IMR-90 (cell line): ENCODE measurements at regions not wholly inside any gene's neighbourhood (a gene's known extent, or its start where the extent isn't known, plus 50 kb on each side); places are given as distances from the start of the nearest gene placed in this dataset.

Experiments used
- ATAC-seq: fragments of 200-7000 bp; cut with Tn5 transposase; 2 replicates; pipeline ENCODE4 v1.9.1; 2020; ENCODE audit warnings: low read depth, mild to moderate bottlenecking, moderate library complexity
- BruUV-seq: library from RNA; stranded (reverse); fragments of 400-500 nt; replicated peaks from 2 replicates; lab custom pipeline; 2021; lab: Mats Ljungman, UMichigan
- CTCF ChIA-PET: fragments of 300-600 bp; formaldehyde crosslinking; extraction: SDS; loops from one replicate; lab custom pipeline; 2021; ENCODE audit warnings: antibody characterized with exemption; lab: Yijun Ruan, JAX
- POLR2A ChIA-PET: fragments of 300-600 bp; sonication (Branson Sonifier 250); formaldehyde crosslinking; loops from one replicate; lab custom pipeline; 2022; ENCODE audit warnings: antibody characterized with exemption; ENCODE audit not compliant: unreplicated experiment; lab: Charles Lee
- DNase-seq: peaks from one replicate; pipeline ENCODE4 v3.0.0; 2013
- H2AFZ ChIP-seq: replicated peaks from 2 replicates; pipeline ENCODE3; 2013; ENCODE audit warnings: low read length, mild to moderate bottlenecking; ENCODE audit not compliant: poor library complexity
- H2AK5ac ChIP-seq: 2 replicates; pipeline ENCODE4 v1.6.1; 2013; ENCODE audit warnings: low read depth, low read length, inconsistent platforms
- H2AK9ac ChIP-seq: replicated peaks from 2 replicates; pipeline ENCODE3; 2013; ENCODE audit warnings: mild to moderate bottlenecking, low read depth, low read length, moderate library complexity; ENCODE audit not compliant: poor library complexity
- H2BK120ac ChIP-seq: 2 replicates; pipeline ENCODE4 v1.6.1; 2013; ENCODE audit warnings: low read depth, low read length, inconsistent platforms
- H2BK15ac ChIP-seq: 3 replicates; pipeline ENCODE4 v1.6.1; 2013; ENCODE audit warnings: low read depth, low read length, inconsistent platforms
- H2BK20ac ChIP-seq: 2 replicates; pipeline ENCODE4 v1.6.1; 2013; ENCODE audit warnings: low read depth, mild to moderate bottlenecking, inconsistent platforms, low read length, moderate library complexity
- H2BK5ac ChIP-seq: 2 replicates; pipeline ENCODE4 v1.6.1; 2013; ENCODE audit warnings: mild to moderate bottlenecking, low read depth, low read length, inconsistent platforms; ENCODE audit not compliant: poor library complexity, severe bottlenecking
- H3K14ac ChIP-seq: replicated peaks from 2 replicates; pipeline ENCODE4 v1.6.1; 2013; ENCODE audit warnings: low read depth, low read length, inconsistent platforms
- H3K18ac ChIP-seq: 2 replicates; pipeline ENCODE4 v1.6.1; 2013; ENCODE audit warnings: low read depth, low read length, control low read depth
- H3K23ac ChIP-seq: 2 replicates; pipeline ENCODE4 v1.6.1; 2013; ENCODE audit warnings: low read depth, low read length, inconsistent platforms
- H3K27ac ChIP-seq: 2 replicates; pipeline ENCODE4 v1.5.1; 2013; ENCODE audit warnings: mild to moderate bottlenecking, control low read depth, low read length; ENCODE audit not compliant: insufficient read depth
- H3K27me3 ChIP-seq: 2 replicates; pipeline ENCODE4 v1.6.1; 2013; ENCODE audit warnings: low read length; ENCODE audit not compliant: control insufficient read depth, insufficient read depth
- H3K36me3 ChIP-seq: 2 replicates; pipeline ENCODE4 v1.6.1; 2013; ENCODE audit warnings: low read length, mixed read lengths; ENCODE audit not compliant: control insufficient read depth, insufficient read depth
- H3K4ac ChIP-seq: 2 replicates; pipeline ENCODE4 v1.6.1; 2013; ENCODE audit warnings: low read depth, low read length, inconsistent platforms
- H3K4me1 ChIP-seq: 2 replicates; pipeline ENCODE4 v1.6.1; 2013; ENCODE audit warnings: low read length, mixed read lengths; ENCODE audit not compliant: control insufficient read depth, insufficient read depth
- H3K4me2 ChIP-seq: 2 replicates; pipeline ENCODE4 v1.6.1; 2013; ENCODE audit warnings: low read depth, mild to moderate bottlenecking, control low read depth, low read length, moderate library complexity
- H3K4me3 ChIP-seq: 2 replicates; pipeline ENCODE4 v1.5.1; 2013; ENCODE audit warnings: low read depth, mild to moderate bottlenecking, control low read depth, low read length, moderate library complexity; ENCODE audit not compliant: insufficient read depth
- H3K56ac ChIP-seq: 2 replicates; pipeline ENCODE4 v1.6.1; 2013; ENCODE audit warnings: low read length, inconsistent platforms; ENCODE audit not compliant: insufficient read depth; ENCODE audit errors: extremely low read depth
- H3K79me1 ChIP-seq, 2 experiments: 2 replicates each; pipeline ENCODE4 v1.6.1; 2013; ENCODE audit warnings: low read length in 2 of 2, inconsistent platforms in 1 of 2, low read depth in 1 of 2
- H3K9ac ChIP-seq: 2 replicates; pipeline ENCODE4 v1.6.1; 2013; ENCODE audit warnings: low read depth, low read length, control low read depth
- H3K9me1 ChIP-seq: 2 replicates; pipeline ENCODE4 v1.6.1; 2013; ENCODE audit warnings: low read length, inconsistent platforms; ENCODE audit not compliant: insufficient read depth
- H3K9me3 ChIP-seq: 2 replicates; pipeline ENCODE4 v1.6.1; 2013; ENCODE audit warnings: low read length; ENCODE audit not compliant: control insufficient read depth, insufficient read depth
- H4K20me1 ChIP-seq: 2 replicates; pipeline ENCODE4 v1.6.1; 2013; ENCODE audit warnings: low read length, inconsistent platforms; ENCODE audit not compliant: insufficient read depth
- H4K5ac ChIP-seq: 2 replicates; pipeline ENCODE4 v1.6.1; 2013; ENCODE audit warnings: mild to moderate bottlenecking, low read depth, low read length, control low read depth
- H4K8ac ChIP-seq, 2 experiments: 2 replicates each; pipeline ENCODE4 v1.6.1; 2013; ENCODE audit warnings: low read depth in 2 of 2, low read length in 2 of 2, control low read depth in 1 of 2, inconsistent platforms in 1 of 2
- H4K91ac ChIP-seq: 2 replicates; pipeline ENCODE4 v1.6.1; 2013; ENCODE audit warnings: low read depth, low read length, inconsistent platforms; ENCODE audit not compliant: insufficient read depth
- BHLHE40 ChIP-seq: fragments of 150-350 bp; IDR thresholded peaks from 2 replicates; pipeline ENCODE4 v1.6.1; 2016; ENCODE audit warnings: mild to moderate bottlenecking, low read depth, low read length
- CEBPB ChIP-seq: IDR thresholded peaks from 2 replicates; pipeline ENCODE4 v1.6.1; 2012; ENCODE audit warnings: low read depth, low read length, improper control_type of control experiment
- FOS ChIP-seq: fragments of 150-350 bp; IDR thresholded peaks from 2 replicates; pipeline ENCODE4 v1.6.1; 2016; ENCODE audit warnings: low read depth, low read length
- MAFK ChIP-seq: IDR thresholded peaks from 2 replicates; pipeline ENCODE4 v1.6.1; 2012; ENCODE audit warnings: low read depth, low read length, improper control_type of control experiment
- MAZ ChIP-seq: IDR thresholded peaks from 2 replicates; pipeline ENCODE4 v1.6.1; 2012; ENCODE audit warnings: low read depth, mild to moderate bottlenecking, low read length, improper control_type of control experiment, moderate library complexity, borderline replicate concordance
- MXI1 ChIP-seq: IDR thresholded peaks from 2 replicates; pipeline ENCODE4 v1.6.1; 2012; ENCODE audit warnings: low read depth, mild to moderate bottlenecking, low read length, moderate library complexity, borderline replicate concordance
- NFE2L2 ChIP-seq: fragments of 150-350 bp; IDR thresholded peaks from 2 replicates; pipeline ENCODE4 v1.6.1; 2016; ENCODE audit warnings: low read depth, mild to moderate bottlenecking, low read length
- POLR2A ChIP-seq: IDR thresholded peaks from 2 replicates; pipeline ENCODE4 v1.6.1; 2012; ENCODE audit warnings: mild to moderate bottlenecking, low read depth, low read length
- RAD21 ChIP-seq: IDR thresholded peaks from 2 replicates; pipeline ENCODE4 v1.6.1; 2012; ENCODE audit warnings: low read length, improper control_type of control experiment
- RCOR1 ChIP-seq: IDR thresholded peaks from 2 replicates; pipeline ENCODE4 v1.6.1; 2012; ENCODE audit warnings: mild to moderate bottlenecking, low read length, improper control_type of control experiment; ENCODE audit not compliant: insufficient replicate concordance
- RFX5 ChIP-seq: IDR thresholded peaks from 2 replicates; pipeline ENCODE4 v1.8.0; 2012; ENCODE audit warnings: low read depth, mild to moderate bottlenecking, low read length, moderate library complexity
- SMC3 ChIP-seq: fragments of 150-350 bp; IDR thresholded peaks from 2 replicates; pipeline ENCODE4 v1.6.1; 2016; ENCODE audit warnings: low read depth, mild to moderate bottlenecking, antibody characterized with exemption, low read length, moderate library complexity
- WGBS, 2 experiments: methylation state at CpG; one replicate each; pipeline versions ENCODE4 v1.1.5 to v1.1.7; 2013; ENCODE audit warnings: missing lambda C conversion rate in 2 of 2; ENCODE audit not compliant: insufficient read length in 1 of 2; ENCODE audit errors: extremely low coverage in 2 of 2; 5-methylcytosine and 5-hydroxymethylcytosine counted together
- dilution Hi-C: fragments of 300-500 bp; cut with HindIII; formaldehyde crosslinking; loops from one replicate; pipeline ENCODE4 v1.14.3; 2018; ENCODE audit warnings: low sequenced_read_pairs; ENCODE audit not compliant: unreplicated experiment
- in situ Hi-C: fragments of 300-500 bp; cut with MboI; formaldehyde crosslinking; loops from 3 replicates; pipeline ENCODE4 v1.14.3; 2019; ENCODE audit warnings: low sequenced_read_pairs, inconsistent platforms, mixed read lengths
- intact Hi-C: fragments of 100-400 bp; cut with micrococcal nuclease; formaldehyde crosslinking; loops from 2 replicates; pipeline ENCODE4 v1.10.0; 2022

- Histone ChIP-seq H3K18ac (peak overlapping the region; percentile 14; the same call in 1 of the 2 replicates), H2BK5ac (peak overlapping the region; percentile 34), H3K4ac (peak overlapping the region; percentile 54), H2AFZ (peak overlapping the region; percentile 80), H2AK5ac (peak overlapping the region; percentile 51), H2BK15ac (peak overlapping the region; percentile 23; the same call in 1 of the 3 replicates), H4K20me1 (no peaks in the 10 kb centered on the region), H2BK120ac (peak overlapping the region; percentile 39; the same call in 1 of the 2 replicates), H2BK20ac (peak overlapping the region; percentile 67; the same call in 1 of the 2 replicates), H4K91ac (no peak overlapping the region; the same call in 1 of the 2 replicates), H3K4me1 (peaks cover 8% of the 10 kb centered on the region), H4K8ac (peak overlapping the region in 1 of 2 experiments; percentile 67; a peak in 2 of 4 replicates), H3K9me3 (no peaks in the 10 kb centered on the region), H3K14ac (peak overlapping the region; percentile 55), H3K4me2 (peak overlapping the region; percentile 24; the same call in 1 of the 2 replicates), H3K79me1 (no peaks in the 10 kb centered on the region), H4K5ac (no peak overlapping the region), H3K36me3 (no peaks in the 10 kb centered on the region), H3K27ac (no peak overlapping the region; the same call in 1 of the 2 replicates), H3K9me1 (peaks cover 21% of the 10 kb centered on the region), H3K9ac (no peak overlapping the region), H3K56ac (no peak overlapping the region), H3K23ac (peak overlapping the region; percentile 34; the same call in 1 of the 2 replicates), H2AK9ac (no peak overlapping the region), H3K4me3 (no peak overlapping the region), H3K27me3 (no peaks in the 10 kb centered on the region)
- in situ Hi-C loops = no loop called here
- TF ChIP-seq NFE2L2 (0 out of 2 replicates have a peak, but pooled peaks have one; percentile 29), MAZ (no peak), RFX5 (no peak), BHLHE40 (peak; percentile 35), MXI1 (no peak), RCOR1 (no peak), POLR2A (no peak), MAFK (peak; percentile 84), SMC3 (no peak), RAD21 (no peak), CEBPB (no peak), FOS (no peak; the same call in 1 of the 2 replicates)
- 0% methylated on average over 2 of the region's 9 CpGs; no CpG with 5 or more reads in 1 of the 2 experiments for WGBS, 2 experiments
- CTCF ChIA-PET = no interaction called here
- BruUV-seq = no TSS peak
- POLR2A ChIA-PET = no interaction called here
- intact Hi-C loops = no loop called here
- dilution Hi-C loops = no loop called here
- DNase-seq (peak; percentile 56), ATAC-seq (peak; percentile 61)
These were observed 54.0 kb upstream of the IRS2 start for GRCh38 chr13:109840201-109840892.
